ENCODE measurements at regions not wholly inside any gene's neighbourhood (a gene's known extent, or its start where the extent isn't known, plus 50 kb on each side); places are given as distances from the start of the nearest gene placed in this dataset.
"Not testable (repeated sequence)": the region's sequence is repeated elsewhere in the genome, so short reads cannot be mapped to it uniquely, and the experiment has no call there.

GRCh38 chr10:125605167-125605566, 77.8 kb downstream of the TEX36 start:
- peak; percentile 82 for DNase-seq (ENCODE audit: low read depth)

- no peak for DNase-seq (ENCODE audit: low read depth)
Measured at GRCh38 chr10:125602825-125603224, 80.1 kb downstream of the TEX36 start.

GRCh38 chr10:125599194-125599593, 83.8 kb downstream of the TEX36 start:
- no peak for DNase-seq (ENCODE audit: low read depth)

GRCh38 chr10:125595911-125596310, 87.1 kb downstream of the TEX36 start:
- DNase-seq (ENCODE audit: low read depth), result no peak

- DNase-seq (ENCODE audit: low read depth), result no peak
Measured at GRCh38 chr10:125593644-125594043, 89.3 kb downstream of the TEX36 start.

- no peak for DNase-seq (ENCODE audit: low read depth)
Measured at GRCh38 chr10:125592897-125593296, 90.1 kb downstream of the TEX36 start.

- no peak for DNase-seq (ENCODE audit: low read depth)
Measured at GRCh38 chr10:125591886-125592285, 91.1 kb downstream of the TEX36 start.

- DNase-seq (ENCODE audit: low read depth), result not testable (repeated sequence)
Measured at GRCh38 chr10:125588738-125589137, 94.2 kb downstream of the TEX36 start.

GRCh38 chr10:125584954-125585353, 98.0 kb downstream of the TEX36 start:
- no peak for DNase-seq (ENCODE audit: low read depth)

GRCh38 chr10:125578658-125579315, 104.2 kb downstream of the TEX36 start:
- DNase-seq (ENCODE audit: low read depth), result no peak

- no peak for DNase-seq (ENCODE audit: low read depth)
Measured at GRCh38 chr10:125575843-125576242, 107.1 kb downstream of the TEX36 start.

- DNase-seq (ENCODE audit: low read depth), result no peak
Measured at GRCh38 chr10:125568156-125568555, 114.8 kb downstream of the TEX36 start.

- DNase-seq (ENCODE audit: low read depth), result no peak
Measured at GRCh38 chr10:125567529-125567928, 115.4 kb downstream of the TEX36 start.

GRCh38 chr10:125565046-125565445, 117.9 kb downstream of the TEX36 start:
- DNase-seq (ENCODE audit: low read depth), result no peak

GRCh38 chr10:125564570-125564969, 118.4 kb downstream of the TEX36 start:
- no peak for DNase-seq (ENCODE audit: low read depth)

GRCh38 chr10:125562737-125563136, 120.2 kb downstream of the TEX36 start:
- DNase-seq (ENCODE audit: low read depth), result no peak

- DNase-seq (ENCODE audit: low read depth), result no peak
Measured at GRCh38 chr10:125560947-125561346, 122.0 kb downstream of the TEX36 start.

GRCh38 chr10:125559210-125559609, 123.8 kb downstream of the TEX36 start:
- no peak for DNase-seq (ENCODE audit: low read depth)

- no peak for DNase-seq (ENCODE audit: low read depth)
Measured at GRCh38 chr10:125557801-125558505, 125.0 kb downstream of the TEX36 start.

- DNase-seq (ENCODE audit: low read depth), result no peak
Measured at GRCh38 chr10:125557311-125557710, 125.7 kb downstream of the TEX36 start.

GRCh38 chr10:125556882-125557281, 126.1 kb downstream of the TEX36 start:
- no peak for DNase-seq (ENCODE audit: low read depth)

GRCh38 chr10:125555743-125556142, 127.2 kb downstream of the TEX36 start:
- no peak for DNase-seq (ENCODE audit: low read depth)

- DNase-seq (ENCODE audit: low read depth), result no peak
Measured at GRCh38 chr10:125555267-125555666, 127.7 kb downstream of the TEX36 start.

- DNase-seq (ENCODE audit: low read depth), result no peak
Measured at GRCh38 chr10:125554753-125555152, 128.2 kb downstream of the TEX36 start.
